C4-2B (cell line): ENCODE measurements at regions not wholly inside any gene's neighbourhood (a gene's known extent, or its start where the extent isn't known, plus 50 kb on each side); places are given as distances from the start of the nearest gene placed in this dataset.

Experiments used
- H3K27ac ChIP-seq: fragments of 450-650 bp; 2 replicates; pipeline ENCODE4 v1.5.1; 2017
- CTCF ChIP-seq: fragments of 450-650 bp; conservative IDR thresholded peaks from 2 replicates; pipeline ENCODE4 v1.5.1; 2017; ENCODE audit warnings: mild to moderate bottlenecking
- ZFX ChIP-seq: fragments of 450-650 bp; IDR thresholded peaks from 2 replicates; pipeline ENCODE4 v1.6.1; 2017

- TF ChIP-seq ZFX (no peak), CTCF (no peak)
- H3K27ac ChIP-seq, result no peak overlapping the region
Measured at GRCh38 chr1:208562151-208562960, 318.2 kb upstream of the PLXNA2 start.

- TF ChIP-seq CTCF, result no peak
- no peak for TF ChIP-seq ZFX
- H3K27ac ChIP-seq, result no peak overlapping the region
Measured at GRCh38 chr1:208564466-208564865, 320.3 kb upstream of the PLXNA2 start.

GRCh38 chr1:208565756-208566440 is 321.7 kb upstream of the PLXNA2 start:
- no peak overlapping the region for H3K27ac ChIP-seq
- TF ChIP-seq CTCF (no peak), ZFX (no peak)

GRCh38 chr1:208569181-208569580 is 325.0 kb upstream of the PLXNA2 start:
- TF ChIP-seq ZFX (no peak), CTCF (no peak)
- H3K27ac ChIP-seq, result no peak overlapping the region

- no peak for TF ChIP-seq ZFX
- no peak overlapping the region for H3K27ac ChIP-seq
Measured at GRCh38 chr1:208570362-208570761, 326.2 kb upstream of the PLXNA2 start.

- no peak for TF ChIP-seq CTCF
- no peak for TF ChIP-seq ZFX
- no peak overlapping the region for H3K27ac ChIP-seq
Measured at GRCh38 chr1:208576425-208576824, 332.2 kb upstream of the PLXNA2 start.

- TF ChIP-seq CTCF, result no peak
- no peak for TF ChIP-seq ZFX
- H3K27ac ChIP-seq, result no peak overlapping the region
Measured at GRCh38 chr1:208577381-208577905, 333.3 kb upstream of the PLXNA2 start.

- TF ChIP-seq CTCF (no peak), ZFX (no peak)
- H3K27ac ChIP-seq, result no peak overlapping the region
Measured at GRCh38 chr1:208581209-208581608, 337.0 kb upstream of the PLXNA2 start.
